ENCODE measurements at regions not wholly inside any gene's neighbourhood (a gene's known extent, or its start where the extent isn't known, plus 50 kb on each side); places are given as distances from the start of the nearest gene placed in this dataset.
"Not testable (repeated sequence)": the region's sequence is repeated elsewhere in the genome, so short reads cannot be mapped to it uniquely, and the experiment has no call there.

GRCh38 chr16:6837722-6838121 lies 494.9 kb upstream of the RBFOX1 start:
- DNase-seq: no peak

GRCh38 chr16:6836766-6837165 lies 495.9 kb upstream of the RBFOX1 start:
- no peak for DNase-seq

- no peak for DNase-seq
Observed at GRCh38 chr16:6835941-6836340, 496.7 kb upstream of the RBFOX1 start.

- no peak for DNase-seq
Observed at GRCh38 chr16:6835516-6835915, 497.1 kb upstream of the RBFOX1 start.

- no peak for DNase-seq
Observed at GRCh38 chr16:6828690-6829089, 504.0 kb upstream of the RBFOX1 start.

- DNase-seq: no peak
Observed at GRCh38 chr16:6827931-6828330, 504.7 kb upstream of the RBFOX1 start.

- no peak for DNase-seq
Observed at GRCh38 chr16:6827267-6827666, 505.4 kb upstream of the RBFOX1 start.

- DNase-seq: no peak
Observed at GRCh38 chr16:6822041-6822440, 510.6 kb upstream of the RBFOX1 start.

- DNase-seq: no peak
Observed at GRCh38 chr16:6804461-6804860, 528.2 kb upstream of the RBFOX1 start.

GRCh38 chr16:6803176-6803575 lies 529.5 kb upstream of the RBFOX1 start:
- no peak for DNase-seq

- DNase-seq: no peak
Observed at GRCh38 chr16:6797223-6797622, 535.4 kb upstream of the RBFOX1 start.

GRCh38 chr16:6777624-6778023 lies 555.0 kb upstream of the RBFOX1 start:
- DNase-seq: no peak

GRCh38 chr16:6775712-6776111 lies 556.9 kb upstream of the RBFOX1 start:
- DNase-seq: no peak

- DNase-seq: no peak
Observed at GRCh38 chr16:6771956-6772355, 560.7 kb upstream of the RBFOX1 start.

GRCh38 chr16:6753553-6753952 lies 579.1 kb upstream of the RBFOX1 start:
- no peak for DNase-seq

GRCh38 chr16:6751191-6751590 lies 581.5 kb upstream of the RBFOX1 start:
- DNase-seq: no peak

- DNase-seq: no peak
Observed at GRCh38 chr16:6749698-6750097, 582.9 kb upstream of the RBFOX1 start.

- DNase-seq: not testable (repeated sequence)
Observed at GRCh38 chr16:6736302-6736701, 596.3 kb upstream of the RBFOX1 start.

GRCh38 chr16:6735631-6736030 lies 597.0 kb upstream of the RBFOX1 start:
- no peak for DNase-seq

GRCh38 chr16:6732166-6732565 lies 600.5 kb upstream of the RBFOX1 start:
- no peak for DNase-seq

- DNase-seq: no peak
Observed at GRCh38 chr16:6728381-6728780, 604.3 kb upstream of the RBFOX1 start.

GRCh38 chr16:6726621-6727020 lies 606.0 kb upstream of the RBFOX1 start:
- no peak for DNase-seq

GRCh38 chr16:6725634-6726331 lies 606.9 kb upstream of the RBFOX1 start:
- DNase-seq: no peak

- not testable (repeated sequence) for DNase-seq
Observed at GRCh38 chr16:6725206-6725605, 607.4 kb upstream of the RBFOX1 start.

- no peak for DNase-seq
Observed at GRCh38 chr16:6722786-6723185, 609.9 kb upstream of the RBFOX1 start.

Measured in activated CD4-positive, alpha-beta T cell treated with anti-CD3 and anti-CD28 coated beads, Interleukin-2, Interleukin-6, amounts not matched to agents 100 ng/mL and 50 ng/mL, durations not matched to agents 16 hours and 8 hours (primary cell).